Non-pigmented ciliary epithelial cell (primary cell): ENCODE measurements at regions not wholly inside any gene's neighbourhood (a gene's known extent, or its start where the extent isn't known, plus 50 kb on each side); places are given as distances from the start of the nearest gene placed in this dataset.

Source experiments
- DNase-seq: peaks from one replicate; pipeline ENCODE4 v3.0.0-alpha.2; 2010; ENCODE audit warnings: low read depth

- DNase-seq, result no peak
Observed at GRCh38 chr5:167147879-167148278, 1143.6 kb upstream of the WWC1 start.

- no peak for DNase-seq
Observed at GRCh38 chr5:167150661-167151060, 1140.8 kb upstream of the WWC1 start.

- no peak for DNase-seq
Observed at GRCh38 chr5:167152561-167152960, 1138.9 kb upstream of the WWC1 start.

- no peak for DNase-seq
Observed at GRCh38 chr5:167155387-167156005, 1135.9 kb upstream of the WWC1 start.

GRCh38 chr5:167156446-167156845 lies 1135.0 kb upstream of the WWC1 start:
- DNase-seq, result no peak

GRCh38 chr5:167158588-167158987 lies 1132.9 kb upstream of the WWC1 start:
- no peak for DNase-seq

- no peak for DNase-seq
Observed at GRCh38 chr5:167160388-167160787, 1131.1 kb upstream of the WWC1 start.

- no peak for DNase-seq
Observed at GRCh38 chr5:167166696-167167095, 1124.7 kb upstream of the WWC1 start.

GRCh38 chr5:167167191-167167795 lies 1124.2 kb upstream of the WWC1 start:
- DNase-seq, result no peak

GRCh38 chr5:167168971-167169370 lies 1122.5 kb upstream of the WWC1 start:
- DNase-seq, result no peak

GRCh38 chr5:167171056-167171455 lies 1120.4 kb upstream of the WWC1 start:
- DNase-seq, result no peak

- DNase-seq, result no peak
Observed at GRCh38 chr5:167177736-167178135, 1113.7 kb upstream of the WWC1 start.

GRCh38 chr5:167180906-167181305 lies 1110.5 kb upstream of the WWC1 start:
- no peak for DNase-seq

GRCh38 chr5:167205881-167206280 lies 1085.6 kb upstream of the WWC1 start:
- DNase-seq, result no peak

GRCh38 chr5:167207081-167207480 lies 1084.4 kb upstream of the WWC1 start:
- no peak for DNase-seq

GRCh38 chr5:167208911-167209310 lies 1082.5 kb upstream of the WWC1 start:
- DNase-seq, result no peak

- no peak for DNase-seq
Observed at GRCh38 chr5:167217097-167217743, 1074.2 kb upstream of the WWC1 start.

- no peak for DNase-seq
Observed at GRCh38 chr5:167219298-167219697, 1072.1 kb upstream of the WWC1 start.

GRCh38 chr5:167226386-167226785 lies 1065.1 kb upstream of the WWC1 start:
- DNase-seq, result no peak

- DNase-seq, result no peak
Observed at GRCh38 chr5:167228134-167228533, 1063.3 kb upstream of the WWC1 start.

GRCh38 chr5:167229751-167230150 lies 1061.7 kb upstream of the WWC1 start:
- DNase-seq, result no peak

- DNase-seq, result no peak
Observed at GRCh38 chr5:167230414-167230813, 1061.0 kb upstream of the WWC1 start.

GRCh38 chr5:167232675-167233311 lies 1058.7 kb upstream of the WWC1 start:
- DNase-seq, result no peak
